Peyer's patch (tissue), 4 donors: ENCODE measurements at regions not wholly inside any gene's neighbourhood (a gene's known extent, or its start where the extent isn't known, plus 50 kb on each side); places are given as distances from the start of the nearest gene placed in this dataset.

Experiments
- CTCF ChIP-seq, 6 experiments: fragments of 450-650 bp in 4 of 6; fragments of 200-600 bp in 2 of 6; sonication (generic) in 1 of 6; IDR thresholded peaks; one replicate each; pipeline ENCODE4 v1.5.1; 2017 to 2019; ENCODE audit warnings: antibody characterized with exemption in 6 of 6, mild to moderate bottlenecking in 3 of 6, moderate library complexity in 1 of 6
- POLR2A ChIP-seq, 2 donors: fragments of 450-650 bp; IDR thresholded peaks; one replicate each; pipeline ENCODE4 v1.5.1; 2017; ENCODE audit warnings: antibody characterized with exemption in 2 of 2, mild to moderate bottlenecking in 2 of 2, moderate library complexity in 2 of 2

DNA sequence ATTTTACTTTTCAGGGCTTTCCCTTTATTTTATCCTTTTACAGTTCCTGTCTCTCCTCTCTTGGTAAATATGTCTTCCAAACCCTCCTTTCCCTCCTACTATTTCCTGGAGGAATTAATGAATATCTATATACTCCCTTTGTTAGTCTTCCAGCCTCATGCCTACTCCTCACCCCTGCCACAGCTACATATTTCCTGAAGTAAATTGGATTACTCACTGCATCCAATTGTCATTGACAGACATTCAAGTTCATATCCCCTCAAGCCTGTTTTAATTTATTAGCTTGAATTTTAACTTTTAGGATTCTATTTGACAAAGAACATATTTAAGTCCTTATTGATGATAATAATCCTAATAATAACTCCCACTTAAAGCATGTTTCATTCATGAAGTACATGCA, 314.5 kb downstream of the TMEM161B start:
- TF ChIP-seq POLR2A (IDR thresholded peaks at IDR 0.05): no peak
- no peak for TF ChIP-seq CTCF (IDR thresholded peaks at IDR 0.05)
